Panc1 (cell line): ENCODE measurements at regions not wholly inside any gene's neighbourhood (a gene's known extent, or its start where the extent isn't known, plus 50 kb on each side); places are given as distances from the start of the nearest gene placed in this dataset.

ENCODE experiments used
- ATAC-seq: fragments of 200-7000 bp; cut with Tn5 transposase; 2 replicates; pipeline ENCODE4 v1.9.1; 2020; ENCODE audit warnings: mild to moderate bottlenecking, moderate library complexity
- BruUV-seq: library from RNA; stranded (reverse); fragments of 400-500 nt; replicated peaks from 2 replicates; lab custom pipeline; 2021; lab: Mats Ljungman, UMichigan
- CTCF ChIA-PET: fragments of 300-600 bp; sonication (Branson Sonifier 250); formaldehyde crosslinking; loops from one replicate; lab custom pipeline; 2022; ENCODE audit warnings: antibody characterized with exemption; lab: Charles Lee
- POLR2A ChIA-PET: fragments of 300-600 bp; sonication (Branson Sonifier 250); formaldehyde crosslinking; loops from one replicate; lab custom pipeline; 2022; ENCODE audit warnings: antibody characterized with exemption; lab: Charles Lee
- DNase-seq: peaks from one replicate; pipeline ENCODE4 v3.0.0-alpha.2; 2010; ENCODE audit warnings: low read depth, low spot score
- H3K27ac ChIP-seq: 2 replicates; pipeline ENCODE4 v1.5.1; 2011; ENCODE audit warnings: mild to moderate bottlenecking, low read length, inconsistent platforms
- H3K27me3 ChIP-seq: fragments of 200-500 bp; sonication (Bioruptor generic); 2 replicates; pipeline ENCODE4 v1.6.0; 2014; ENCODE audit warnings: low read length, inconsistent platforms; ENCODE audit not compliant: control insufficient read depth, insufficient read depth
- H3K36me3 ChIP-seq: fragments of 200-500 bp; sonication (Bioruptor generic); 2 replicates; pipeline ENCODE4 v1.5.1; 2014; ENCODE audit warnings: inconsistent platforms, mild to moderate bottlenecking, low read length, moderate library complexity; ENCODE audit not compliant: control insufficient read depth, insufficient read depth
- H3K4me1 ChIP-seq: 2 replicates; pipeline ENCODE4 v1.5.1; 2011; ENCODE audit warnings: inconsistent platforms, mild to moderate bottlenecking, low read length, moderate library complexity; ENCODE audit not compliant: control insufficient read depth, insufficient read depth
- H3K4me3 ChIP-seq, 2 experiments: 2 replicates each; pipeline ENCODE4 v1.5.1; 2011 to 2012; ENCODE audit warnings: low read depth in 2 of 2, low read length in 2 of 2, mild to moderate bottlenecking in 2 of 2, inconsistent platforms in 1 of 2, moderate library complexity in 1 of 2
- H3K9me3 ChIP-seq: fragments of 200-500 bp; sonication (Bioruptor generic); 2 replicates; pipeline ENCODE4 v1.5.1; 2014; ENCODE audit warnings: low read depth, mild to moderate bottlenecking, inconsistent platforms, low read length, moderate library complexity; ENCODE audit not compliant: control insufficient read depth, insufficient read depth
- POLR2AphosphoS5 ChIP-seq: IDR thresholded peaks from 2 replicates; pipeline ENCODE4 v1.6.1; 2012; ENCODE audit warnings: mild to moderate bottlenecking, low read depth, low read length, moderate library complexity
- SIN3A ChIP-seq: IDR thresholded peaks from 2 replicates; pipeline ENCODE4 v1.6.1; 2012; ENCODE audit warnings: low read depth, mild to moderate bottlenecking, low read length, moderate library complexity, borderline replicate concordance; ENCODE audit not compliant: insufficient read depth
- TCF7L2 ChIP-seq: IDR thresholded peaks from 2 replicates; pipeline ENCODE4 v1.6.1; 2011; ENCODE audit warnings: mild to moderate bottlenecking, low read depth, low read length, inconsistent platforms
- in situ Hi-C: cut with HindIII; loops from 2 replicates; pipeline ENCODE4 v1.10.0; 2016; ENCODE audit warnings: low sequenced_read_pairs, low pct_unique_long_range_greater_than_20kb
- intact Hi-C: fragments of 100-400 bp; cut with micrococcal nuclease; formaldehyde crosslinking; loops from one replicate; pipeline ENCODE4 v1.10.0; 2022; ENCODE audit not compliant: unreplicated experiment
- TF ChIP-seq, protein P1 (sequence below): fragments of 450-650 bp; IDR thresholded peaks from 2 replicates; pipeline ENCODE4 v1.5.1; 2017; ENCODE audit warnings: mild to moderate bottlenecking
- TF ChIP-seq, protein P2 (sequence below), 2 experiments: IDR thresholded peaks; 2 replicates each; pipeline ENCODE4 v1.6.1; 2011 to 2012; ENCODE audit warnings: low read depth in 2 of 2, control low read depth in 1 of 2, low read length in 1 of 2, mild to moderate bottlenecking in 1 of 2, moderate library complexity in 1 of 2; ENCODE audit not compliant: insufficient read depth in 1 of 2

DNA sequence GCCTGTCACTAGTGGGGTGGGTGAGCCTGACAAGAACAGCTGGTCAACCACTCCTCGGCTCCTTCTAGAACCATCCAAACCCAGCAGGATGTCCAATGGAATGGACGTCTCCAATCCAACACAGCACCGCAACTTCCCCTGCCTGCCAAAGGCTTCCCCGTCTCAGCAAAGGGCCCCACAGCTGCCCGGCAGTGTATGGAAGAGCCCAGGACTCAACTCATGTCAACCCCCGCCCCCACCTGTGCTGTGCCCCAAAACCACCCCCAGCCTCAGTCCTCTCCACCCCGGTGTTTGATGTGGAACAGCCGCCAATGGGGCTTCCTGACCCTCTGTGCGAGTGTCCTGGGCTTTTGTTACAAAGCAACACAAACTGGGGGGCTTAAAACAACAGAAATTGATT lies 223.8 kb downstream of the CTTN start:
- BruUV-seq, result no TSS peak
- ChIA-PET CTCF (interaction anchor here (0.6 to 0.7 kb wide), 2 partner anchors 54 to 60 kb away, joined by 3 read pairs; no protein-coding TSS in a partner anchor), POLR2A (no interaction called here)
- TF ChIP-seq SIN3A (no peak), POLR2AphosphoS5 (no peak), TCF7L2 (no peak)
- TF ChIP-seq, protein P1, sequence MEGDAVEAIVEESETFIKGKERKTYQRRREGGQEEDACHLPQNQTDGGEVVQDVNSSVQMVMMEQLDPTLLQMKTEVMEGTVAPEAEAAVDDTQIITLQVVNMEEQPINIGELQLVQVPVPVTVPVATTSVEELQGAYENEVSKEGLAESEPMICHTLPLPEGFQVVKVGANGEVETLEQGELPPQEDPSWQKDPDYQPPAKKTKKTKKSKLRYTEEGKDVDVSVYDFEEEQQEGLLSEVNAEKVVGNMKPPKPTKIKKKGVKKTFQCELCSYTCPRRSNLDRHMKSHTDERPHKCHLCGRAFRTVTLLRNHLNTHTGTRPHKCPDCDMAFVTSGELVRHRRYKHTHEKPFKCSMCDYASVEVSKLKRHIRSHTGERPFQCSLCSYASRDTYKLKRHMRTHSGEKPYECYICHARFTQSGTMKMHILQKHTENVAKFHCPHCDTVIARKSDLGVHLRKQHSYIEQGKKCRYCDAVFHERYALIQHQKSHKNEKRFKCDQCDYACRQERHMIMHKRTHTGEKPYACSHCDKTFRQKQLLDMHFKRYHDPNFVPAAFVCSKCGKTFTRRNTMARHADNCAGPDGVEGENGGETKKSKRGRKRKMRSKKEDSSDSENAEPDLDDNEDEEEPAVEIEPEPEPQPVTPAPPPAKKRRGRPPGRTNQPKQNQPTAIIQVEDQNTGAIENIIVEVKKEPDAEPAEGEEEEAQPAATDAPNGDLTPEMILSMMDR, result no peak
- TF ChIP-seq, protein P2, sequence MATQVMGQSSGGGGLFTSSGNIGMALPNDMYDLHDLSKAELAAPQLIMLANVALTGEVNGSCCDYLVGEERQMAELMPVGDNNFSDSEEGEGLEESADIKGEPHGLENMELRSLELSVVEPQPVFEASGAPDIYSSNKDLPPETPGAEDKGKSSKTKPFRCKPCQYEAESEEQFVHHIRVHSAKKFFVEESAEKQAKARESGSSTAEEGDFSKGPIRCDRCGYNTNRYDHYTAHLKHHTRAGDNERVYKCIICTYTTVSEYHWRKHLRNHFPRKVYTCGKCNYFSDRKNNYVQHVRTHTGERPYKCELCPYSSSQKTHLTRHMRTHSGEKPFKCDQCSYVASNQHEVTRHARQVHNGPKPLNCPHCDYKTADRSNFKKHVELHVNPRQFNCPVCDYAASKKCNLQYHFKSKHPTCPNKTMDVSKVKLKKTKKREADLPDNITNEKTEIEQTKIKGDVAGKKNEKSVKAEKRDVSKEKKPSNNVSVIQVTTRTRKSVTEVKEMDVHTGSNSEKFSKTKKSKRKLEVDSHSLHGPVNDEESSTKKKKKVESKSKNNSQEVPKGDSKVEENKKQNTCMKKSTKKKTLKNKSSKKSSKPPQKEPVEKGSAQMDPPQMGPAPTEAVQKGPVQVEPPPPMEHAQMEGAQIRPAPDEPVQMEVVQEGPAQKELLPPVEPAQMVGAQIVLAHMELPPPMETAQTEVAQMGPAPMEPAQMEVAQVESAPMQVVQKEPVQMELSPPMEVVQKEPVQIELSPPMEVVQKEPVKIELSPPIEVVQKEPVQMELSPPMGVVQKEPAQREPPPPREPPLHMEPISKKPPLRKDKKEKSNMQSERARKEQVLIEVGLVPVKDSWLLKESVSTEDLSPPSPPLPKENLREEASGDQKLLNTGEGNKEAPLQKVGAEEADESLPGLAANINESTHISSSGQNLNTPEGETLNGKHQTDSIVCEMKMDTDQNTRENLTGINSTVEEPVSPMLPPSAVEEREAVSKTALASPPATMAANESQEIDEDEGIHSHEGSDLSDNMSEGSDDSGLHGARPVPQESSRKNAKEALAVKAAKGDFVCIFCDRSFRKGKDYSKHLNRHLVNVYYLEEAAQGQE (IDR thresholded peaks at IDR 0.05; ENCODE audit: insufficient read depth in 1 of 2, low read depth in 2 of 2, low read length in 1 of 2), result no peak
- in situ Hi-C loops (no loop called here), intact Hi-C loops (no loop called here)
- Histone ChIP-seq H3K27me3 (peaks cover 2% of the 10 kb centered on the region; the same call in 1 of the 2 replicates), H3K4me1 (no peaks in the 10 kb centered on the region), H3K4me3 (no peak overlapping the region), H3K9me3 (no peaks in the 10 kb centered on the region; the same call in 1 of the 2 replicates), H3K36me3 (no peaks in the 10 kb centered on the region), H3K27ac (no peak overlapping the region)
- ATAC-seq (no peak), DNase-seq (no peak)

DNA sequence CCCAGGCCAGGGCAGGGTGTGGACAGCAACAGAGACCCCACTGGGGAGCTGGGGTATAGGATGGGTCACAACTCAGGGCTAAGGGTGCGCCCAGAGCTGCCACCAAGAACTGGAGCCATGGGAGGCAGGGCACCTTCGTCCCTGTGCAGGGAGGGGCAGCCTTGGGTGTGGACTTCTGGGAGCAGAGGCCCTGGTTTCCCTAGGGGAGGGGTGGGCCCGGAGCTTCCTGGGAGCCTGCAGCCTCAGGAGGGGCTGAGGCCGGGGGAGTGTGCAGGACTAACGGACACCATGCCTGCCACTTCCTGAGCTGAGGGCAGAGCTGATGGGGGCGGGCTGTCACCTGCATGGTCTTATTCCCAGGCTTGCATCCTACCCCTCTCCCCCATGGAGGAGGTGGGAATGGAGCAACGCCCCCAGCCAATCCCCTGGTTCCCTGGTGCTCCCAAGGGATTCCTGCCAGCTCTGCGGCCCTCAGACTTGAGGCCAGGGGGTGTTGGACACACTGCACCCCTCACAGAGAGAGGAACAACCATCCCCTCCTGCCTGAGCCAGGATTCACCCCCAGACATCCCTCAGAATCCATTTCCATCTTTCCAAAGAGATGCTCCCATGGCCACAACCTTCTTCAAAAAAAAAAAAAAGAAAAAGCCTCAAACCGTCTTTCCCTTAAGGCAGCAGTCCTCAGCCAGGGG lies 225.7 kb downstream of the CTTN start:
- H3K36me3 ChIP-seq, result no peaks in the 10 kb centered on the region
- ChIA-PET POLR2A (no interaction called here), CTCF (no interaction called here)
- DNase-seq (no peak), ATAC-seq (no peak)
- no TSS peak for BruUV-seq
- no peaks in the 10 kb centered on the region; the same call in 1 of the 2 replicates for H3K9me3 ChIP-seq
- intact Hi-C loops (no loop called here), in situ Hi-C loops (no loop called here)
- H3K27ac ChIP-seq, result no peak overlapping the region
- H3K4me1 ChIP-seq, result no peaks in the 10 kb centered on the region
- no peak for TF ChIP-seq POLR2AphosphoS5
- no peak for TF ChIP-seq TCF7L2
- TF ChIP-seq, protein P1, result no peak
- no peak for TF ChIP-seq SIN3A
- TF ChIP-seq, protein P2 (IDR thresholded peaks at IDR 0.05; ENCODE audit: insufficient read depth in 1 of 2, low read depth in 2 of 2, low read length in 1 of 2), result no peak
- peaks cover 2% of the 10 kb centered on the region; the same call in 1 of the 2 replicates for H3K27me3 ChIP-seq
- H3K4me3 ChIP-seq, result no peak overlapping the region
